HG02938 (cell line): ENCODE measurements at regions not wholly inside any gene's neighbourhood (a gene's known extent, or its start where the extent isn't known, plus 50 kb on each side); places are given as distances from the start of the nearest gene placed in this dataset.

ENCODE experiments used
- ATAC-seq: cut with Tn5 transposase; IDR thresholded peaks from one replicate; pipeline ENCODE4 v1.9.1; 2021; ENCODE audit warnings: mild to moderate bottlenecking, moderate library complexity; ENCODE audit not compliant: unreplicated experiment

- no peak for ATAC-seq
Observed at GRCh38 chr7:68314208-68314607, 1284.1 kb upstream of the AUTS2 start.

GRCh38 chr7:68317476-68317875 lies 1280.8 kb upstream of the AUTS2 start:
- ATAC-seq = no peak

GRCh38 chr7:68319061-68319460 lies 1279.2 kb upstream of the AUTS2 start:
- no peak for ATAC-seq

- ATAC-seq = no peak
Observed at GRCh38 chr7:68321076-68321639, 1277.1 kb upstream of the AUTS2 start.

GRCh38 chr7:68321776-68322496 lies 1276.3 kb upstream of the AUTS2 start:
- no peak for ATAC-seq

- ATAC-seq = no peak
Observed at GRCh38 chr7:68324621-68325020, 1273.7 kb upstream of the AUTS2 start.

- ATAC-seq = no peak
Observed at GRCh38 chr7:68334216-68334615, 1264.1 kb upstream of the AUTS2 start.

- ATAC-seq = no peak
Observed at GRCh38 chr7:68334636-68335272, 1263.5 kb upstream of the AUTS2 start.

- ATAC-seq = no peak
Observed at GRCh38 chr7:68336594-68336993, 1261.7 kb upstream of the AUTS2 start.

- no peak for ATAC-seq
Observed at GRCh38 chr7:68348401-68348800, 1249.9 kb upstream of the AUTS2 start.

- no peak for ATAC-seq
Observed at GRCh38 chr7:68362745-68363518, 1235.3 kb upstream of the AUTS2 start.

GRCh38 chr7:68364886-68365625 lies 1233.2 kb upstream of the AUTS2 start:
- no peak for ATAC-seq

- no peak for ATAC-seq
Observed at GRCh38 chr7:68371985-68372384, 1226.3 kb upstream of the AUTS2 start.

- no peak for ATAC-seq
Observed at GRCh38 chr7:68376131-68376661, 1222.1 kb upstream of the AUTS2 start.

GRCh38 chr7:68381731-68382130 lies 1216.5 kb upstream of the AUTS2 start:
- no peak for ATAC-seq

GRCh38 chr7:68384581-68384980 lies 1213.7 kb upstream of the AUTS2 start:
- no peak for ATAC-seq

- ATAC-seq = no peak
Observed at GRCh38 chr7:68393051-68393450, 1205.2 kb upstream of the AUTS2 start.

- ATAC-seq = no peak
Observed at GRCh38 chr7:68394131-68394530, 1204.1 kb upstream of the AUTS2 start.

- ATAC-seq = no peak
Observed at GRCh38 chr7:68399991-68400590, 1198.2 kb upstream of the AUTS2 start.

- ATAC-seq = no peak
Observed at GRCh38 chr7:68400783-68401182, 1197.5 kb upstream of the AUTS2 start.
